Fibroblast of pulmonary artery (primary cell): ENCODE measurements at regions not wholly inside any gene's neighbourhood (a gene's known extent, or its start where the extent isn't known, plus 50 kb on each side); places are given as distances from the start of the nearest gene placed in this dataset.

Experiments
- DNase-seq: peaks from one replicate; pipeline ENCODE4 v3.0.0-alpha.2; 2010; ENCODE audit warnings: low read depth
- H3K4me3 ChIP-seq: replicated peaks from 2 replicates; pipeline ENCODE4 v1.5.1; 2011; ENCODE audit warnings: low read depth, mild to moderate bottlenecking, control low read depth, low read length, moderate library complexity
- CTCF ChIP-seq: IDR thresholded peaks from 2 replicates; pipeline ENCODE4 v1.5.1; 2011; ENCODE audit warnings: mild to moderate bottlenecking, control low read depth, low read length, inconsistent platforms; ENCODE audit errors: missing control alignments

GRCh38 chr12:45668641-45669040 is 60.9 kb upstream of the ARID2 start:
- no peak for DNase-seq
- H3K4me3 ChIP-seq, result no peak overlapping the region
- no peak for TF ChIP-seq CTCF

- no peak for TF ChIP-seq CTCF
- H3K4me3 ChIP-seq, result no peak overlapping the region
Observed at GRCh38 chr12:45669093-45669492, 60.4 kb upstream of the ARID2 start.

GRCh38 chr12:45669792-45670191 is 59.7 kb upstream of the ARID2 start:
- no peak overlapping the region for H3K4me3 ChIP-seq
- DNase-seq, result no peak
- TF ChIP-seq CTCF, result no peak

More at GRCh38 chr12:45669093-45669492, 60.4 kb upstream of the ARID2 start:
- no peak for DNase-seq

GRCh38 chr12:45670346-45671065 is 59.0 kb upstream of the ARID2 start:
- DNase-seq, result no peak
- TF ChIP-seq CTCF, result no peak
- H3K4me3 ChIP-seq, result no peak overlapping the region

- no peak for TF ChIP-seq CTCF
- no peak overlapping the region for H3K4me3 ChIP-seq
- DNase-seq, result peak; percentile 49
Observed at GRCh38 chr12:45671254-45671653, 58.3 kb upstream of the ARID2 start.

- no peak for TF ChIP-seq CTCF
- DNase-seq, result peak; percentile 95
- H3K4me3 ChIP-seq, result no peak overlapping the region
Observed at GRCh38 chr12:45674181-45674977, 55.1 kb upstream of the ARID2 start.
